Body of pancreas (tissue), 4 donors: ENCODE measurements at regions not wholly inside any gene's neighbourhood (a gene's known extent, or its start where the extent isn't known, plus 50 kb on each side); places are given as distances from the start of the nearest gene placed in this dataset.

Experiments
- CTCF ChIP-seq, 7 experiments: fragments of 450-650 bp in 4 of 7; fragments of 200-600 bp in 3 of 7; sonication (generic) in 3 of 7; IDR thresholded peaks; one replicate each; pipeline ENCODE4 v1.5.1; 2016 to 2019; ENCODE audit warnings: antibody characterized with exemption in 7 of 7
- POLR2A ChIP-seq, 3 donors: fragments of 450-650 bp; IDR thresholded peaks; one replicate each; pipeline ENCODE4 v1.6.1; 2016; ENCODE audit warnings: antibody characterized with exemption in 3 of 3, mild to moderate bottlenecking in 2 of 3

DNA sequence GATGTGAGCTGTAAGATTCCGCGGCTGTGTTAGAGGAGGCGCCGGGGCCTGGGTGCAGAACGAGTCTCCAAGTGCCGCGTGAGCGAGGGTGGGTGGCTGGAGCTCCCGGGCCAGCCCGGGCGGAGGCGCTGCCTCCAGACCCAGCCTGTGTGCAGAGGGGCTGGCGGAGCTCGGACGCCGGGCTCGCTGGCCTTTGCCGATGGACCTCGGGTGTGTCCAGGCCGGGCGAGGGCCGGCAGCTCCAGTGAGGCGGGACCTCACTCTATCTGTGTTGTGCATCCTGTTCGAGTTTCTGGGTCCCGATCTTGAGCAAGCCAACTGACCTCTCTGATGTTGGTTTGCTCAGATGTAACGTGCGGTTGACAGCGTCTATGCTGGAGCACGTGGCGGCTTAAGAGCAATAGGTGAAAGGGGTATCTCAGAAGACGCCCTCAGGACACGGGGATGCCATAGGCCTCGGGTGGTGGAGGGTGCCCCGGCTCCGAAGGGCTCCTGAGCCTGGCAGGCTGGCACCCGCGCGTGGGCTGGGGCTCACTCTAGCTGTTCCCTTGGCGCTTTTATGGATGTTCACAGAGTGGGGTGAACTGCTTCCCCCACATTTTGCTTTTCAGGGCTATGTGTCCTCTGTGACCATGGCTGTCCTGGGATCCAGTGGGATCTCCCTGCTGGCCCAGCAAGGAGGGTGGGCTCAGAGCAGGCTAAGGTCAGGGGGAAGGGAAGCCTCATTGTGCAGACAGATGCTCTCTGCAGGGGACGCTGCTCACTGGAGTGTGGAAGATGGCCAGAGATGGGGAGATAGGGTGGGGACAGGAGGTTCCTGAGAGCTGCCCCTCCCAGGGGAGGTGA is 69.8 kb downstream of the MRPL36 start:
- TF ChIP-seq CTCF (IDR thresholded peaks at IDR 0.05) (no peak), POLR2A (IDR thresholded peaks at IDR 0.05) (no peak)
